IMR-90 (cell line): ENCODE measurements at regions not wholly inside any gene's neighbourhood (a gene's known extent, or its start where the extent isn't known, plus 50 kb on each side); places are given as distances from the start of the nearest gene placed in this dataset.

Experiments used
- ATAC-seq: fragments of 200-7000 bp; cut with Tn5 transposase; 2 replicates; pipeline ENCODE4 v1.9.1; 2020; ENCODE audit warnings: low read depth, mild to moderate bottlenecking, moderate library complexity
- BruUV-seq: library from RNA; stranded (reverse); fragments of 400-500 nt; replicated peaks from 2 replicates; lab custom pipeline; 2021; lab: Mats Ljungman, UMichigan
- CTCF ChIA-PET: fragments of 300-600 bp; formaldehyde crosslinking; extraction: SDS; loops from one replicate; lab custom pipeline; 2021; ENCODE audit warnings: antibody characterized with exemption; lab: Yijun Ruan, JAX
- POLR2A ChIA-PET: fragments of 300-600 bp; sonication (Branson Sonifier 250); formaldehyde crosslinking; loops from one replicate; lab custom pipeline; 2022; ENCODE audit warnings: antibody characterized with exemption; ENCODE audit not compliant: unreplicated experiment; lab: Charles Lee
- DNase-seq: peaks from one replicate; pipeline ENCODE4 v3.0.0; 2013
- H2AFZ ChIP-seq: replicated peaks from 2 replicates; pipeline ENCODE3; 2013; ENCODE audit warnings: low read length, mild to moderate bottlenecking; ENCODE audit not compliant: poor library complexity
- H2AK5ac ChIP-seq: 2 replicates; pipeline ENCODE4 v1.6.1; 2013; ENCODE audit warnings: low read depth, low read length, inconsistent platforms
- H2AK9ac ChIP-seq: replicated peaks from 2 replicates; pipeline ENCODE3; 2013; ENCODE audit warnings: mild to moderate bottlenecking, low read depth, low read length, moderate library complexity; ENCODE audit not compliant: poor library complexity
- H2BK120ac ChIP-seq: 2 replicates; pipeline ENCODE4 v1.6.1; 2013; ENCODE audit warnings: low read depth, low read length, inconsistent platforms
- H2BK15ac ChIP-seq: 3 replicates; pipeline ENCODE4 v1.6.1; 2013; ENCODE audit warnings: low read depth, low read length, inconsistent platforms
- H2BK20ac ChIP-seq: 2 replicates; pipeline ENCODE4 v1.6.1; 2013; ENCODE audit warnings: low read depth, mild to moderate bottlenecking, inconsistent platforms, low read length, moderate library complexity
- H2BK5ac ChIP-seq: 2 replicates; pipeline ENCODE4 v1.6.1; 2013; ENCODE audit warnings: mild to moderate bottlenecking, low read depth, low read length, inconsistent platforms; ENCODE audit not compliant: poor library complexity, severe bottlenecking
- H3K14ac ChIP-seq: replicated peaks from 2 replicates; pipeline ENCODE4 v1.6.1; 2013; ENCODE audit warnings: low read depth, low read length, inconsistent platforms
- H3K18ac ChIP-seq: 2 replicates; pipeline ENCODE4 v1.6.1; 2013; ENCODE audit warnings: low read depth, low read length, control low read depth
- H3K23ac ChIP-seq: 2 replicates; pipeline ENCODE4 v1.6.1; 2013; ENCODE audit warnings: low read depth, low read length, inconsistent platforms
- H3K27ac ChIP-seq: 2 replicates; pipeline ENCODE4 v1.5.1; 2013; ENCODE audit warnings: mild to moderate bottlenecking, control low read depth, low read length; ENCODE audit not compliant: insufficient read depth
- H3K27me3 ChIP-seq: 2 replicates; pipeline ENCODE4 v1.6.1; 2013; ENCODE audit warnings: low read length; ENCODE audit not compliant: control insufficient read depth, insufficient read depth
- H3K36me3 ChIP-seq: 2 replicates; pipeline ENCODE4 v1.6.1; 2013; ENCODE audit warnings: low read length, mixed read lengths; ENCODE audit not compliant: control insufficient read depth, insufficient read depth
- H3K4ac ChIP-seq: 2 replicates; pipeline ENCODE4 v1.6.1; 2013; ENCODE audit warnings: low read depth, low read length, inconsistent platforms
- H3K4me1 ChIP-seq: 2 replicates; pipeline ENCODE4 v1.6.1; 2013; ENCODE audit warnings: low read length, mixed read lengths; ENCODE audit not compliant: control insufficient read depth, insufficient read depth
- H3K4me2 ChIP-seq: 2 replicates; pipeline ENCODE4 v1.6.1; 2013; ENCODE audit warnings: low read depth, mild to moderate bottlenecking, control low read depth, low read length, moderate library complexity
- H3K4me3 ChIP-seq: 2 replicates; pipeline ENCODE4 v1.5.1; 2013; ENCODE audit warnings: low read depth, mild to moderate bottlenecking, control low read depth, low read length, moderate library complexity; ENCODE audit not compliant: insufficient read depth
- H3K56ac ChIP-seq: 2 replicates; pipeline ENCODE4 v1.6.1; 2013; ENCODE audit warnings: low read length, inconsistent platforms; ENCODE audit not compliant: insufficient read depth; ENCODE audit errors: extremely low read depth
- H3K79me1 ChIP-seq, 2 experiments: 2 replicates each; pipeline ENCODE4 v1.6.1; 2013; ENCODE audit warnings: low read length in 2 of 2, inconsistent platforms in 1 of 2, low read depth in 1 of 2
- H3K9ac ChIP-seq: 2 replicates; pipeline ENCODE4 v1.6.1; 2013; ENCODE audit warnings: low read depth, low read length, control low read depth
- H3K9me1 ChIP-seq: 2 replicates; pipeline ENCODE4 v1.6.1; 2013; ENCODE audit warnings: low read length, inconsistent platforms; ENCODE audit not compliant: insufficient read depth
- H3K9me3 ChIP-seq: 2 replicates; pipeline ENCODE4 v1.6.1; 2013; ENCODE audit warnings: low read length; ENCODE audit not compliant: control insufficient read depth, insufficient read depth
- H4K20me1 ChIP-seq: 2 replicates; pipeline ENCODE4 v1.6.1; 2013; ENCODE audit warnings: low read length, inconsistent platforms; ENCODE audit not compliant: insufficient read depth
- H4K5ac ChIP-seq: 2 replicates; pipeline ENCODE4 v1.6.1; 2013; ENCODE audit warnings: mild to moderate bottlenecking, low read depth, low read length, control low read depth
- H4K8ac ChIP-seq, 2 experiments: 2 replicates each; pipeline ENCODE4 v1.6.1; 2013; ENCODE audit warnings: low read depth in 2 of 2, low read length in 2 of 2, control low read depth in 1 of 2, inconsistent platforms in 1 of 2
- H4K91ac ChIP-seq: 2 replicates; pipeline ENCODE4 v1.6.1; 2013; ENCODE audit warnings: low read depth, low read length, inconsistent platforms; ENCODE audit not compliant: insufficient read depth
- BHLHE40 ChIP-seq: fragments of 150-350 bp; IDR thresholded peaks from 2 replicates; pipeline ENCODE4 v1.6.1; 2016; ENCODE audit warnings: mild to moderate bottlenecking, low read depth, low read length
- CEBPB ChIP-seq: IDR thresholded peaks from 2 replicates; pipeline ENCODE4 v1.6.1; 2012; ENCODE audit warnings: low read depth, low read length, improper control_type of control experiment
- CHD1 ChIP-seq: IDR thresholded peaks from 2 replicates; pipeline ENCODE4 v1.6.1; 2012; ENCODE audit warnings: low read depth, low read length, improper control_type of control experiment
- CTCF ChIP-seq: conservative IDR thresholded peaks from 2 replicates; pipeline ENCODE4 v1.5.1; 2012; ENCODE audit warnings: mild to moderate bottlenecking, low read depth, low read length, improper control_type of control experiment
- FOS ChIP-seq: fragments of 150-350 bp; IDR thresholded peaks from 2 replicates; pipeline ENCODE4 v1.6.1; 2016; ENCODE audit warnings: low read depth, low read length
- MAFK ChIP-seq: IDR thresholded peaks from 2 replicates; pipeline ENCODE4 v1.6.1; 2012; ENCODE audit warnings: low read depth, low read length, improper control_type of control experiment
- NFE2L2 ChIP-seq: fragments of 150-350 bp; IDR thresholded peaks from 2 replicates; pipeline ENCODE4 v1.6.1; 2016; ENCODE audit warnings: low read depth, mild to moderate bottlenecking, low read length
- POLR2A ChIP-seq: IDR thresholded peaks from 2 replicates; pipeline ENCODE4 v1.6.1; 2012; ENCODE audit warnings: mild to moderate bottlenecking, low read depth, low read length
- SMC3 ChIP-seq: fragments of 150-350 bp; IDR thresholded peaks from 2 replicates; pipeline ENCODE4 v1.6.1; 2016; ENCODE audit warnings: low read depth, mild to moderate bottlenecking, antibody characterized with exemption, low read length, moderate library complexity
- USF2 ChIP-seq: fragments of 150-350 bp; IDR thresholded peaks from 2 replicates; pipeline ENCODE4 v1.6.1; 2017; ENCODE audit warnings: mild to moderate bottlenecking, antibody characterized with exemption, low read length, low read depth
- dilution Hi-C: fragments of 300-500 bp; cut with HindIII; formaldehyde crosslinking; loops from one replicate; pipeline ENCODE4 v1.14.3; 2018; ENCODE audit warnings: low sequenced_read_pairs; ENCODE audit not compliant: unreplicated experiment
- in situ Hi-C: fragments of 300-500 bp; cut with MboI; formaldehyde crosslinking; loops from 3 replicates; pipeline ENCODE4 v1.14.3; 2019; ENCODE audit warnings: low sequenced_read_pairs, inconsistent platforms, mixed read lengths
- intact Hi-C: fragments of 100-400 bp; cut with micrococcal nuclease; formaldehyde crosslinking; loops from 2 replicates; pipeline ENCODE4 v1.10.0; 2022

GRCh38 chr12:85653731-85654455 is 182.3 kb downstream of the RASSF9 start:
- ChIA-PET CTCF (no interaction called here), POLR2A (no interaction called here)
- ATAC-seq: no peak
- Histone ChIP-seq H3K56ac (no peak overlapping the region), H3K4me1 (no peaks in the 10 kb centered on the region), H2BK15ac (no peak overlapping the region), H3K9me3 (no peaks in the 10 kb centered on the region), H3K23ac (no peak overlapping the region), H2AFZ (no peak overlapping the region), H3K14ac (no peak overlapping the region), H3K4me2 (no peak overlapping the region), H3K79me1 (no peaks in the 10 kb centered on the region), H2AK9ac (no peak overlapping the region), H2AK5ac (no peak overlapping the region), H4K8ac (no peak overlapping the region), H3K4me3 (no peak overlapping the region), H3K27ac (no peak overlapping the region), H3K4ac (no peak overlapping the region), H3K9me1 (no peaks in the 10 kb centered on the region), H4K5ac (no peak overlapping the region), H4K91ac (no peak overlapping the region), H2BK5ac (no peak overlapping the region), H3K36me3 (no peaks in the 10 kb centered on the region), H2BK20ac (no peak overlapping the region), H2BK120ac (no peak overlapping the region), H4K20me1 (no peaks in the 10 kb centered on the region), H3K27me3 (no peaks in the 10 kb centered on the region), H3K9ac (no peak overlapping the region), H3K18ac (no peak overlapping the region)
- intact Hi-C loops: no loop called here
- BruUV-seq: no TSS peak
- no peak for TF ChIP-seq CEBPB
- no peak for TF ChIP-seq FOS
- TF ChIP-seq BHLHE40: no peak
- no peak for TF ChIP-seq SMC3
- TF ChIP-seq CHD1: no peak
- TF ChIP-seq NFE2L2: no peak
- TF ChIP-seq POLR2A: no peak
- TF ChIP-seq MAFK: no peak
- TF ChIP-seq USF2: no peak
- no peak for TF ChIP-seq CTCF
- dilution Hi-C loops: no loop called here
- in situ Hi-C loops: no loop called here
- no peak for DNase-seq
